A549 (cell line): ENCODE measurements at regions not wholly inside any gene's neighbourhood (a gene's known extent, or its start where the extent isn't known, plus 50 kb on each side); places are given as distances from the start of the nearest gene placed in this dataset.

Experiments used
- ATAC-seq, 2 experiments: fragments of 200-7000 bp in 1 of 2; fragments of >200 bp in 1 of 2; cut with Nextera tagmentation in 1 of 2; cut with Tn5 transposase in 1 of 2; 3 replicates each; pipeline versions ENCODE4 v1.8.0 to v1.9.1; 2018 to 2020; ENCODE audit warnings: mild to moderate bottlenecking in 1 of 2, moderate library complexity in 1 of 2
- CTCF ChIA-PET: fragments of 300-600 bp; sonication (Branson Sonifier 250); formaldehyde crosslinking; extraction: SDS; loops from one replicate; lab custom pipeline; 2021; ENCODE audit warnings: antibody characterized with exemption, inconsistent platforms; lab: Yijun Ruan, JAX
- POLR2A ChIA-PET: fragments of 350-600 bp; formaldehyde crosslinking; extraction: SDS; loops from one replicate; lab custom pipeline; 2021; ENCODE audit warnings: antibody characterized with exemption, inconsistent platforms; lab: Yijun Ruan, JAX
- DNase-seq, 2 experiments: peaks; one replicate each; pipeline versions ENCODE4 v3.0.0 to v3.0.0-alpha.2; 2011 to 2016; ENCODE audit warnings: low read depth in 1 of 2, low spot score in 1 of 2
- FAIRE-seq: peaks from 2 replicates; lab custom pipeline; 2011; peaks lifted over from hg19 to GRCh38; lab: Jason Lieb, UNC
- H3K27ac ChIP-seq, 2 experiments: fragments of >200 bp; sonication (Bioruptor Twin); formaldehyde crosslinking; 3 replicates each; pipeline ENCODE4 v1.5.1; 2016 to 2017
- H3K4me1 ChIP-seq: fragments of >200 bp; sonication (Bioruptor Twin); formaldehyde crosslinking; 3 replicates; pipeline ENCODE4 v1.6.1; 2016
- H3K4me2 ChIP-seq: fragments of >200 bp; sonication (Bioruptor Twin); formaldehyde crosslinking; 3 replicates; pipeline ENCODE4 v1.6.1; 2016
- H3K4me3 ChIP-seq: fragments of >200 bp; sonication (Bioruptor Twin); formaldehyde crosslinking; 3 replicates; pipeline ENCODE4 v1.5.1; 2016
- H3K9me3 ChIP-seq: fragments of >200 bp; sonication (Bioruptor Twin); formaldehyde crosslinking; 3 replicates; pipeline ENCODE4 v1.6.1; 2016
- CBX2 ChIP-seq: fragments of 200-600 bp; sonication (generic); IDR thresholded peaks from 2 replicates; pipeline ENCODE4 v1.6.1; 2016; ENCODE audit warnings: low read depth, mild to moderate bottlenecking, borderline replicate concordance
- CEBPB ChIP-seq, 2 experiments: fragments of >200 bp in 1 of 2; sonication (Bioruptor Twin) in 1 of 2; formaldehyde crosslinking in 1 of 2; IDR thresholded peaks; 2 replicates each; pipeline ENCODE4 v1.6.1; 2012 to 2016
- EP300 ChIP-seq, 2 experiments: fragments of >200 bp; sonication (Bioruptor Twin); formaldehyde crosslinking; IDR thresholded peaks; 2 replicates in 1 of 2; 3 replicates in 1 of 2; pipeline ENCODE4 v1.6.1; 2016 to 2017
- ESRRA ChIP-seq: fragments of 150-350 bp; IDR thresholded peaks from 2 replicates; pipeline ENCODE4 v1.6.1; 2014; ENCODE audit warnings: mild to moderate bottlenecking, low read length, borderline replicate concordance
- HDAC2 ChIP-seq: fragments of 200-600 bp; sonication (generic); IDR thresholded peaks from 2 replicates; pipeline ENCODE4 v1.6.1; 2016
- HEYL ChIP-seq: fragments of 250-450 bp; sonication (Bioruptor Pico); IDR thresholded peaks from 2 replicates; pipeline ENCODE4 v1.8.0; 2021; ENCODE audit warnings: mild to moderate bottlenecking, moderate library complexity
- HOXB13 ChIP-seq: fragments of 250-450 bp; sonication (Bioruptor Pico); IDR thresholded peaks from 2 replicates; pipeline ENCODE4 v1.5.0; 2020; ENCODE audit warnings: low read depth, mild to moderate bottlenecking, moderate library complexity
- JUN ChIP-seq, 2 experiments: fragments of >200 bp; sonication (Bioruptor Twin); formaldehyde crosslinking; IDR thresholded peaks; 2 replicates in 1 of 2; 3 replicates in 1 of 2; pipeline ENCODE4 v1.6.1; 2016 to 2017
- PHF8 ChIP-seq: fragments of 200-600 bp; sonication (generic); IDR thresholded peaks from 2 replicates; pipeline ENCODE4 v1.6.1; 2016; ENCODE audit warnings: low read depth, mild to moderate bottlenecking, antibody characterized with exemption, moderate library complexity, borderline replicate concordance
- RAD21 ChIP-seq, 2 experiments: fragments of >200 bp in 1 of 2; sonication (Bioruptor Twin) in 1 of 2; formaldehyde crosslinking in 1 of 2; IDR thresholded peaks in 1 of 2; conservative IDR thresholded peaks in 1 of 2; 2 replicates in 1 of 2; 3 replicates in 1 of 2; pipeline ENCODE4 v1.6.1; 2012 to 2018; ENCODE audit warnings: inconsistent platforms in 1 of 2
- RNF2 ChIP-seq: fragments of 200-600 bp; sonication (generic); IDR thresholded peaks from 2 replicates; pipeline ENCODE4 v1.6.1; 2016; ENCODE audit warnings: low read depth, mild to moderate bottlenecking, antibody characterized with exemption, moderate library complexity, borderline replicate concordance
- TFCP2L1 ChIP-seq: fragments of 250-450 bp; sonication (Bioruptor Pico); IDR thresholded peaks from 2 replicates; pipeline ENCODE4 v1.5.0; 2021; ENCODE audit warnings: mild to moderate bottlenecking
- TP53 ChIP-seq: fragments of 250-450 bp; sonication (Bioruptor Pico); IDR thresholded peaks from 2 replicates; pipeline ENCODE4 v1.5.0; 2021; ENCODE audit warnings: mild to moderate bottlenecking, moderate library complexity
- ZFP36 ChIP-seq: fragments of 450-650 bp; IDR thresholded peaks from 2 replicates; pipeline ENCODE4 v1.6.1; 2014; ENCODE audit warnings: borderline replicate concordance; ENCODE audit not compliant: partially characterized antibody
- ZNF302 ChIP-seq: fragments of 250-450 bp; sonication (Bioruptor Pico); IDR thresholded peaks from 2 replicates; pipeline ENCODE4 v1.9.0; 2021; ENCODE audit warnings: inconsistent platforms, mild to moderate bottlenecking, moderate library complexity
- ZSCAN20 ChIP-seq: fragments of 250-450 bp; sonication (Bioruptor Pico); IDR thresholded peaks from 2 replicates; pipeline ENCODE4 v1.8.0; 2022; ENCODE audit warnings: mild to moderate bottlenecking, moderate library complexity
- WGBS: methylation state at CpG from one replicate; pipeline ENCODE4 v1.1.6; 2017; ENCODE audit errors: missing lambda C conversion rate; 5-methylcytosine and 5-hydroxymethylcytosine counted together
- TF ChIP-seq, protein P1 (sequence below): fragments of 200-600 bp; sonication (generic); IDR thresholded peaks from 2 replicates; pipeline ENCODE4 v1.6.1; 2016; ENCODE audit warnings: antibody characterized with exemption, mild to moderate bottlenecking, moderate library complexity
- TF ChIP-seq, protein P2 (sequence below): fragments of >200 bp; sonication (Bioruptor Twin); formaldehyde crosslinking; IDR thresholded peaks from 2 replicates; pipeline ENCODE4 v1.6.1; 2016
- TF ChIP-seq, protein P3 (sequence below): fragments of 250-450 bp; sonication (Bioruptor Pico); IDR thresholded peaks from 2 replicates; pipeline ENCODE4 v1.5.0; 2021; ENCODE audit warnings: mild to moderate bottlenecking, moderate library complexity, borderline replicate concordance
- TF ChIP-seq, protein P4 (sequence below): fragments of >200 bp; sonication (Bioruptor Twin); formaldehyde crosslinking; IDR thresholded peaks from 3 replicates; pipeline ENCODE4 v1.6.1; 2016
- TF ChIP-seq, protein P5 (sequence below): fragments of >200 bp; sonication (Bioruptor Twin); formaldehyde crosslinking; IDR thresholded peaks from 3 replicates; pipeline ENCODE4 v1.5.1; 2016
- TF ChIP-seq, protein P6 (sequence below): fragments of 150-350 bp; IDR thresholded peaks from 2 replicates; pipeline ENCODE4 v1.6.1; 2014; ENCODE audit warnings: low read depth, mild to moderate bottlenecking, low read length

DNA sequence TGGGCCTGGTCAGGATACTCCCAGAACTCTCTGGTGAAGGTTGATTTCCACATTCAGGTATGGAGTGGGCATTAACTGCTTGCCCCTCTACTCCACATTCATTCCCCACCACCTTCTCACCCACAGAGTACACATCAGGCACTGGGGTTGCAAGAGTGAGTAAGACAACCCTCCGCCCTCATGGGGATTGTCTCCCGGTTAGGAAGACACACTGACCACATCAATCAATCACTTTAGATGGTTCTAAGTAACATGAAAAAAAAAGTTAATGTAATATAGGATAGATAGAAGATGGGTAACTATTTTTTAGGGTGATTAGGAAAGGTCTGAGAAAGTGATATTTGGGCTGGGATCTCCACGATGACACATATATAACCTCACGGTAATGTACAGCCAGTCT lies 116.0 kb upstream of the NEO1 start:
- CTCF ChIA-PET = no interaction called here
- ATAC-seq = no peak
- WGBS = 67% methylated on average over 4 of the region's 4 CpGs

DNA sequence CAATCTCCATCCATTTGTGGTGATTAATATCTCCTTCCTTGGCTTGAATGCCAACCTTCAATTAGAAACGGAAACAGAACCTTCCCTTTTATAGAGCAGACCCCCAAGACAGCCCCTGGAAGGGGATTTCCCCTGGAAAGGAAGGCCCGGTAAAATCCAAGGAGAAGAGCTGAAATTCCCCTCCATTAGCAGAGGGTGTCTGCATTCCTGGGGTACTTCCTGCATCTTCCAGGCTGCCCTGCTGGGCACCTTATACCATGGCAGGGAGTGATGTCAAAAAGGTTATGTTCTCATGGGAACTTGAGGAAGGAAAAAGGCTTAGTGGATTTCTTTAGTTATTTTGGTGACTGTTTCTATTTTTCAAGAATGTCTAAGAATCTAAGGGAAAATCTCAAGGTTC lies 116.7 kb upstream of the NEO1 start:
- FAIRE-seq (no peak), DNase-seq (no peak), ATAC-seq (no peak)
- H3K4me1 ChIP-seq = no peaks in the 10 kb centered on the region
- H3K4me3 ChIP-seq = no peak overlapping the region
- H3K4me2 ChIP-seq = no peak overlapping the region
- ChIA-PET CTCF (interaction anchor here (0.6 to 1.1 kb wide), 2 partner anchors 19 to 46 kb away, joined by 3 read pairs; no protein-coding TSS in a partner anchor), POLR2A (no interaction called here)
- WGBS = 38% methylated on average over 2 of the region's 2 CpGs
- H3K9me3 ChIP-seq = no peaks in the 10 kb centered on the region
- H3K27ac ChIP-seq = no peak overlapping the region
- TF ChIP-seq ZFP36 = no peak
- no peak for TF ChIP-seq JUN (IDR thresholded peaks at IDR 0.05)
- no peak for TF ChIP-seq EP300 (IDR thresholded peaks at IDR 0.05)
- TF ChIP-seq, protein P1, sequence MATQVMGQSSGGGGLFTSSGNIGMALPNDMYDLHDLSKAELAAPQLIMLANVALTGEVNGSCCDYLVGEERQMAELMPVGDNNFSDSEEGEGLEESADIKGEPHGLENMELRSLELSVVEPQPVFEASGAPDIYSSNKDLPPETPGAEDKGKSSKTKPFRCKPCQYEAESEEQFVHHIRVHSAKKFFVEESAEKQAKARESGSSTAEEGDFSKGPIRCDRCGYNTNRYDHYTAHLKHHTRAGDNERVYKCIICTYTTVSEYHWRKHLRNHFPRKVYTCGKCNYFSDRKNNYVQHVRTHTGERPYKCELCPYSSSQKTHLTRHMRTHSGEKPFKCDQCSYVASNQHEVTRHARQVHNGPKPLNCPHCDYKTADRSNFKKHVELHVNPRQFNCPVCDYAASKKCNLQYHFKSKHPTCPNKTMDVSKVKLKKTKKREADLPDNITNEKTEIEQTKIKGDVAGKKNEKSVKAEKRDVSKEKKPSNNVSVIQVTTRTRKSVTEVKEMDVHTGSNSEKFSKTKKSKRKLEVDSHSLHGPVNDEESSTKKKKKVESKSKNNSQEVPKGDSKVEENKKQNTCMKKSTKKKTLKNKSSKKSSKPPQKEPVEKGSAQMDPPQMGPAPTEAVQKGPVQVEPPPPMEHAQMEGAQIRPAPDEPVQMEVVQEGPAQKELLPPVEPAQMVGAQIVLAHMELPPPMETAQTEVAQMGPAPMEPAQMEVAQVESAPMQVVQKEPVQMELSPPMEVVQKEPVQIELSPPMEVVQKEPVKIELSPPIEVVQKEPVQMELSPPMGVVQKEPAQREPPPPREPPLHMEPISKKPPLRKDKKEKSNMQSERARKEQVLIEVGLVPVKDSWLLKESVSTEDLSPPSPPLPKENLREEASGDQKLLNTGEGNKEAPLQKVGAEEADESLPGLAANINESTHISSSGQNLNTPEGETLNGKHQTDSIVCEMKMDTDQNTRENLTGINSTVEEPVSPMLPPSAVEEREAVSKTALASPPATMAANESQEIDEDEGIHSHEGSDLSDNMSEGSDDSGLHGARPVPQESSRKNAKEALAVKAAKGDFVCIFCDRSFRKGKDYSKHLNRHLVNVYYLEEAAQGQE = no peak
- TF ChIP-seq, protein P2, sequence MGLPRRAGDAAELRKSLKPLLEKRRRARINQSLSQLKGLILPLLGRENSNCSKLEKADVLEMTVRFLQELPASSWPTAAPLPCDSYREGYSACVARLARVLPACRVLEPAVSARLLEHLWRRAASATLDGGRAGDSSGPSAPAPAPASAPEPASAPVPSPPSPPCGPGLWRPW = no peak
- TF ChIP-seq RAD21 (conservative IDR thresholded peaks at IDR 0.05 in 1 of 2, IDR thresholded peaks at IDR 0.05 in 1 of 2) = no peak
- TF ChIP-seq CBX2 = no peak
- TF ChIP-seq, protein P3, sequence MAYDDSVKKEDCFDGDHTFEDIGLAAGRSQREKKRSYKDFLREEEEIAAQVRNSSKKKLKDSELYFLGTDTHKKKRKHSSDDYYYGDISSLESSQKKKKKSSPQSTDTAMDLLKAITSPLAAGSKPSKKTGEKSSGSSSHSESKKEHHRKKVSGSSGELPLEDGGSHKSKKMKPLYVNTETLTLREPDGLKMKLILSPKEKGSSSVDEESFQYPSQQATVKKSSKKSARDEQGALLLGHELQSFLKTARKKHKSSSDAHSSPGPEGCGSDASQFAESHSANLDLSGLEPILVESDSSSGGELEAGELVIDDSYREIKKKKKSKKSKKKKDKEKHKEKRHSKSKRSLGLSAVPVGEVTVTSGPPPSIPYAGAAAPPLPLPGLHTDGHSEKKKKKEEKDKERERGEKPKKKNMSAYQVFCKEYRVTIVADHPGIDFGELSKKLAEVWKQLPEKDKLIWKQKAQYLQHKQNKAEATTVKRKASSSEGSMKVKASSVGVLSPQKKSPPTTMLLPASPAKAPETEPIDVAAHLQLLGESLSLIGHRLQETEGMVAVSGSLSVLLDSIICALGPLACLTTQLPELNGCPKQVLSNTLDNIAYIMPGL (CRISPR knock-in tag) = no peak

More for the DNA sequence above, 116.0 kb upstream of the NEO1 start:
- DNase-seq (no peak), FAIRE-seq (no peak)
- no peak for TF ChIP-seq ZNF302
- TF ChIP-seq, protein P4, sequence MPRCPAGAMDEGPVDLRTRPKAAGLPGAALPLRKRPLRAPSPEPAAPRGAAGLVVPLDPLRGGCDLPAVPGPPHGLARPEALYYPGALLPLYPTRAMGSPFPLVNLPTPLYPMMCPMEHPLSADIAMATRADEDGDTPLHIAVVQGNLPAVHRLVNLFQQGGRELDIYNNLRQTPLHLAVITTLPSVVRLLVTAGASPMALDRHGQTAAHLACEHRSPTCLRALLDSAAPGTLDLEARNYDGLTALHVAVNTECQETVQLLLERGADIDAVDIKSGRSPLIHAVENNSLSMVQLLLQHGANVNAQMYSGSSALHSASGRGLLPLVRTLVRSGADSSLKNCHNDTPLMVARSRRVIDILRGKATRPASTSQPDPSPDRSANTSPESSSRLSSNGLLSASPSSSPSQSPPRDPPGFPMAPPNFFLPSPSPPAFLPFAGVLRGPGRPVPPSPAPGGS = no peak
- no peak for TF ChIP-seq CEBPB (IDR thresholded peaks at IDR 0.05)
- TF ChIP-seq TFCP2L1 (CRISPR knock-in tag) = no peak
- no peak for TF ChIP-seq ZFP36
- no peak for TF ChIP-seq RAD21 (conservative IDR thresholded peaks at IDR 0.05 in 1 of 2, IDR thresholded peaks at IDR 0.05 in 1 of 2)
- no peak for TF ChIP-seq TP53 (CRISPR knock-in tag)
- TF ChIP-seq CBX2 = no peak
- no peak for TF ChIP-seq ZSCAN20 (CRISPR knock-in tag)
- TF ChIP-seq HDAC2 = no peak
- TF ChIP-seq, protein P1 = no peak
- TF ChIP-seq HOXB13 (CRISPR knock-in tag) = no peak
- TF ChIP-seq, protein P5, sequence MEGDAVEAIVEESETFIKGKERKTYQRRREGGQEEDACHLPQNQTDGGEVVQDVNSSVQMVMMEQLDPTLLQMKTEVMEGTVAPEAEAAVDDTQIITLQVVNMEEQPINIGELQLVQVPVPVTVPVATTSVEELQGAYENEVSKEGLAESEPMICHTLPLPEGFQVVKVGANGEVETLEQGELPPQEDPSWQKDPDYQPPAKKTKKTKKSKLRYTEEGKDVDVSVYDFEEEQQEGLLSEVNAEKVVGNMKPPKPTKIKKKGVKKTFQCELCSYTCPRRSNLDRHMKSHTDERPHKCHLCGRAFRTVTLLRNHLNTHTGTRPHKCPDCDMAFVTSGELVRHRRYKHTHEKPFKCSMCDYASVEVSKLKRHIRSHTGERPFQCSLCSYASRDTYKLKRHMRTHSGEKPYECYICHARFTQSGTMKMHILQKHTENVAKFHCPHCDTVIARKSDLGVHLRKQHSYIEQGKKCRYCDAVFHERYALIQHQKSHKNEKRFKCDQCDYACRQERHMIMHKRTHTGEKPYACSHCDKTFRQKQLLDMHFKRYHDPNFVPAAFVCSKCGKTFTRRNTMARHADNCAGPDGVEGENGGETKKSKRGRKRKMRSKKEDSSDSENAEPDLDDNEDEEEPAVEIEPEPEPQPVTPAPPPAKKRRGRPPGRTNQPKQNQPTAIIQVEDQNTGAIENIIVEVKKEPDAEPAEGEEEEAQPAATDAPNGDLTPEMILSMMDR = no peak
- TF ChIP-seq JUN (IDR thresholded peaks at IDR 0.05) = no peak
- no peak for TF ChIP-seq HEYL (CRISPR knock-in tag)
- TF ChIP-seq ESRRA = no peak
- no peak for TF ChIP-seq PHF8
- no peak for TF ChIP-seq RNF2
- TF ChIP-seq, protein P6, sequence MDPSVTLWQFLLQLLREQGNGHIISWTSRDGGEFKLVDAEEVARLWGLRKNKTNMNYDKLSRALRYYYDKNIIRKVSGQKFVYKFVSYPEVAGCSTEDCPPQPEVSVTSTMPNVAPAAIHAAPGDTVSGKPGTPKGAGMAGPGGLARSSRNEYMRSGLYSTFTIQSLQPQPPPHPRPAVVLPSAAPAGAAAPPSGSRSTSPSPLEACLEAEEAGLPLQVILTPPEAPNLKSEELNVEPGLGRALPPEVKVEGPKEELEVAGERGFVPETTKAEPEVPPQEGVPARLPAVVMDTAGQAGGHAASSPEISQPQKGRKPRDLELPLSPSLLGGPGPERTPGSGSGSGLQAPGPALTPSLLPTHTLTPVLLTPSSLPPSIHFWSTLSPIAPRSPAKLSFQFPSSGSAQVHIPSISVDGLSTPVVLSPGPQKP = no peak
- Histone ChIP-seq H3K9me3 (no peaks in the 10 kb centered on the region), H3K4me1 (no peaks in the 10 kb centered on the region), H3K27ac (no peak overlapping the region), H3K4me3 (no peak overlapping the region), H3K4me2 (no peak overlapping the region)
- POLR2A ChIA-PET = no interaction called here
